NCI-H526 treated with DMSO at 0.1 percent for 48 hours (cell line): ENCODE measurements at regions not wholly inside any gene's neighbourhood (a gene's known extent, or its start where the extent isn't known, plus 50 kb on each side); places are given as distances from the start of the nearest gene placed in this dataset.

ENCODE experiments used
- DNase-seq: peaks from one replicate; lab custom pipeline; 2025; lab: John Stamatoyannopoulos, UW

- no peak for DNase-seq
Observed at GRCh38 chr15:25955628-25956027, 92.5 kb upstream of the ATP10A start.

GRCh38 chr15:25954398-25954797 is 91.3 kb upstream of the ATP10A start:
- DNase-seq: no peak

DNA sequence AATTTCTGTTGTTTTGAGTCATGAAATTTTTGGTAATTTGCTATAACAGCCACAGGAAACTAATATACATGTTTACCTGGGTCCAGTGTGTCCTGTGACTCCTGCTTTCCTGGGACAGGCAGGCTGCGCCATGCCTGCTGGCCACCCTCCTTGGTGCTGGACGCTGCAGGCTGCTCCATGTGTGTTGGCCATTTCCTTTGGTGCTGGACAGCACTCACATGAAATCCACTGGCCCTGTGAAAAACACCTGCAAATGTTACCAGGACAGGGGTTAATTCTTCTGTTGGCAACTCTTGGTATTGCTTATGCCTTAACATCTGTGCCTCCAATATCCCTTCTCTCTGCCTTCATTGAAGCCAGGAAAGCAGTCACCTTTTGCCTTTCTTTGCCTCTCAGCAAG is 86.9 kb upstream of the ATP10A start:
- no peak for DNase-seq

GRCh38 chr15:25947323-25948314 is 84.5 kb upstream of the ATP10A start:
- DNase-seq: peak; percentile 55

DNA sequence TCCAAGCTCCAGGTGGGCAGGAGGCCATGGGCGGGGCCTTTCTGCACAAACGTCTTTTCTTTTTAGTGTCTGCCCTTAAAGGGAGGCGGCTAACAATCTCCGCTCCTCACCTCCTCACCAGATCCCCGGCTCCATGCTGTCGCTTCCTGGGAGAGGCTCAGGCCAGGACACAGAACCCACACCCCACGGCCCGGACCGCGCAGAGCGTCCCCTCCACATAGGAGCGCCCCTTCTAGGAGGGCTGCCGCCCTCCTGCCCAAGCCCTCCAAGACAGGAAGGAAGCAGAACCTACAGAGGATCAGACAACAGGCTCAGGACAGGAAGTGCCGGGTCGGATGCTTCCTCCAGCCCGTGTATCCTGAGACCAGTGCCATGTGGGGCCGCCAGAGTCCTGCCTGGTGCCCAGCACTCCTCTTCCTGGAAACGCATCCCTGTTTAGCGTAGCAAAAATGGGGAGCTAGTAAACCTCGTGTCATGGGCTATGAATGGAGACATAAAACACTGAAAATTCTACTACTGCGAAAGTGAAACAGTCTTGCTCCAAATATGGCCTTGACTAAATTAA is 83.2 kb upstream of the ATP10A start:
- DNase-seq: no peak

DNA sequence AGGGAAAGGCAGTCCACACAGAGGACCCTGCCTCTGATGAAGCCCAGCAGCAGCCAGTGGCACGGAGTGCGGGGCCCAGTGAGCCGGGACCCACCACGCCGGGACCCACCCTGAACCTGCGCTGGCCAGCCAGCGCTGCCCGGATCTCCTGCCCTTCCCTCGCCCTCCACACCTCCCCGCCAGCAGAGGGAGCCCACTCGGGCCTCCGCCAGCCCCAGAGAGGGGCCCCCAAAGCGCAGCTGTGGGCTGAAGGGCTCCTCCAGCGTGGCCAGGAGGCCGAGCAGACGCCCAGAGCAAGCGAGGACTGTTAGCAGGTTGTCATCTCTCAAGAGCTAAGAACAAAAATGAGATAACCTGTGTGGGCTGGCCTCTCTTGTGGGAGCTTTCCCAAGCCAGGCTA is 81.3 kb upstream of the ATP10A start:
- no peak for DNase-seq

- DNase-seq: no peak
Observed at GRCh38 chr15:25943831-25944230, 80.7 kb upstream of the ATP10A start.

DNA sequence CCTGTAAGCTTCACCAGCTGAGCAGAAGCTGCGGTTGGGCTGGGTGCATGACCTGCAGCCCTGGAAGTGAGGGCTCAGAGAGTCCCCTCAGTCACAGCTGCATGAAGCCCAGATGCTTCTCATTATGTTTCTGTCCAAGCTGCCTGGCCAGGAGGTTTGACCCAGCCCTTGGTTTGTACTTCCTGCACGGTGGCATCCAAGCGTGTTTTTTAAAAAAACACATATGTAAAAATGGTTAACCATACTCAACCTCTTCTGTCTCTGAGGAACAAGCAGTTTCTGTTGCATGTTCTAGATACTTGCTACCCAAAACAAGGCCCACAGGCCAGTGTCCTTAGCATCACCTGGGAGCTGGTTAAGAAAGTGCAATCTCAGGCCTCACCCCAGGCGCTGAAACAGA is 76.0 kb upstream of the ATP10A start:
- no peak for DNase-seq

DNA sequence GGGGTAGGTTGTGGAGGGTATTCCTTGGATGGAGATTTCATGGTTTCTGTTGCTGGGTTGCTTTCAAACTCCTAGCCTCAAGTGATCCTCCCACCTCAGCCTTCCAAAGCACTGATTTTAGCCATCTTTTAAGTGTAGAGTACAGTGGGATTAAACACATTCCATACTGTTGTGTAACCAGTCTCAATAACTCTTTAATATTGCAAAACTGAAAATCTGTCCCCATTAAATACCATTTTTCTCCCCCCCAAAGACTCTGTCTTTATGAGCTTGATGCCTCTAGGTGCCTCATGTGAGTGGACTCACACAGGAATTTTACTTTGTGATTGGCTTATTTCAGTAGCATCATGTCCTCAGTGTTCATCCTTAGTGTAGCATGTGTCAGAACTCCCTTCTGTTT is 74.7 kb upstream of the ATP10A start:
- DNase-seq: no peak

DNA sequence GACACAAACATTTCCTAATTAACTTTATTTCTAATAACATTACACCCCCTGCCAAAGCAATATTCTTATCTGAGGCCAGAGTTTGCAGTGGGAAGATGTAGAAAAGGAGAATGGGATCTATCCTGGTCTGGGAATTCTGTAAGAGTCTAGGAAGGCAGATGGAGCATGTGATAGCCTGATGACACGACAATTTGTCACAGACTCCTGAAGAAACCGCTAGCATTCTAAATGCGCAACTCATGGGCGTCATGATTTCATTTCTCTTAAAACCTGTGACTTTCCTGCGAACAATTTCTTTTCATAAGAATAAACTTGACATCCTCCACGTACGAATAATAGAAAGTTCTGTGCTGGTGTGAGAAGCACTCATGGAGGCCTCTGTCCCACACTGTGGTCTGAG is 72.9 kb upstream of the ATP10A start:
- DNase-seq: no peak

DNA sequence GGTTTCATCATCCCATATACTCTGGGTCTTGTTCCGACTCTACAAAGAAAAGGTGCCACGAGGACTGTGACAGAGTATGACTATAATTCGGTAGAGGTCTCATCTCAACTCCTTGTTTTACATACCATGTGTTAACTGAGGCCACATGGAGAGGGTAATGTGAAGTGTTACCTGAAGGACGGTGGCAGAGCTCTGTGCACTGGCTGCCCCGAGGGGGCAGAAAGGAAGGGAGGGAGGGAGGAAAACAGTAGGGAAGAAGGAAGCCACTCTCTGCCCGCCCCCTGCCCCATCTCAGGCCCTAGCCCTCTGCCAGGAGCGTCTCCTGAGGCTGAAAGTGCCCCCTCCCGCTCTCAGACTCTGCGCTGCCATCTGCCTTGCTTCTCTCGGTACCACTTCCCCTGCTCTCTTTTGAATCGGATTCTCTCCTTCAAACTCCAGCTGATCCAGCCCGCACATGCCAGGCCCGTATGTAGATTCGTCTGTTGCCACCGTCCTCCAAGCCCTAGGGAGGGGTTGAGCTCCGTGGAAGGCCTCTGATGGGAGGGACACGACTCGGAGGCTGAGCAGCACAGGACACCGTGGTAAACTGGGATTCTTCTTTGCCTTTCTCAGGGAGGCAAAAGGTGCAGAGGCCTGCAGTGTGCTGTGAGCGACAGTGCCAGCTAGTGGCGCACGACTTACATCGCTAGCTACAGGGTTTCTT is 70.5 kb upstream of the ATP10A start:
- peak; percentile 23 for DNase-seq

DNA sequence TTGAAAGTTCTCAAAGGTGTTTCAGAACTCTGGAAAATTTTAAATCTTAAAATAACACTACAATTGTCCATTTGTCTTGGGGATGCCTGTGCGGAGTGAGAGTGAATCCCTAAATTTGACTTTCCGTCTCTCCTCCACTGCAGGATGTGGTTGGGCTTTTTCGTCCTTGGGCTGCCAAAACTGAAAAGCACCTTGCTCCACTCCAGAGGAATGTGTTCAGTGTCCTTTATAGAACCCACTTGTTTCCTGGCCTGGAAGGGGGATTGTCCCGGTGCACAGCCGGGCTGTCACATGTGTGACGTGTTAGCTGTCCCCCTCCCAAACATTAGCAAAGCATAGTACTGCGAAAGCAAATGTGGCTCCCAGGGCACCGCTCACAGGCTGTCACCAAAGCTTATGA is 69.6 kb upstream of the ATP10A start:
- no peak for DNase-seq

DNA sequence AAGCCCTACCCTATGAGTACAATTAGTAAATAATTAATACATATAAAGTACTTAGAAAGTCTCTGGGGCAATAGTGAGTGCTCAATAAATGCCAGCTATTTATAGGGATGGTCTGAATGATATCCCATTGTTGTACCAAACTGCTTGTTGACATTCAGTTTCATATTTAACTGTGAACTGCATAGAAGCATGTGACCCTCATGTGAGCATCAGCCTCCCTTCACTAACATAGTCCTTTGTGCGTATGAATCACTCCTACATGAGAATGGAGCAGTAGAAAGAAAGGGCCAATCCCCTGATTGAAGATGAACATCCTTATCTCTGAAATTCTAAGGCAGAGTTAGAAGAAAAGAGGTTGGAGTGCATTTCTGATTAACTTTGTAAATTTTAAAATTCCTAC is 68.7 kb upstream of the ATP10A start:
- DNase-seq: no peak

- no peak for DNase-seq
Observed at GRCh38 chr15:25930931-25931330, 67.8 kb upstream of the ATP10A start.
